Neural crest cell (in vitro differentiated cells): ENCODE measurements at regions not wholly inside any gene's neighbourhood (a gene's known extent, or its start where the extent isn't known, plus 50 kb on each side); places are given as distances from the start of the nearest gene placed in this dataset.
"Not testable (repeated sequence)": the region's sequence is repeated elsewhere in the genome, so short reads cannot be mapped to it uniquely, and the experiment has no call there.

Experiments used
- DNase-seq: peaks from one replicate; pipeline ENCODE4 v3.0.0; 2021; ENCODE audit warnings: low read depth, mixed read lengths, low spot score
- H3K27ac Mint-ChIP-seq: one replicate; pipeline ENCODE4 v1.8.0; 2021; ENCODE audit warnings: mild to moderate bottlenecking, mixed read lengths; ENCODE audit not compliant: unreplicated experiment
- H3K27me3 Mint-ChIP-seq: 2 replicates; pipeline ENCODE4 v1.8.0; 2021; ENCODE audit warnings: low read depth, mild to moderate bottlenecking, mixed read lengths
- H3K36me3 Mint-ChIP-seq: 2 replicates; pipeline ENCODE4 v1.8.0; 2021; ENCODE audit warnings: low read depth, mild to moderate bottlenecking, mixed read lengths
- H3K4me1 Mint-ChIP-seq: 2 replicates; pipeline ENCODE4 v1.8.0; 2021; ENCODE audit warnings: mixed read lengths
- H3K4me3 Mint-ChIP-seq: one replicate; pipeline ENCODE4 v1.8.0; 2021; ENCODE audit warnings: mild to moderate bottlenecking, mixed read lengths
- H3K9me3 Mint-ChIP-seq: 2 replicates; pipeline ENCODE4 v1.8.0; 2021; ENCODE audit warnings: mixed read lengths
- CTCF ChIP-seq: fragments of 200-600 bp; sonication (generic); conservative IDR thresholded peaks from 2 replicates; pipeline ENCODE4 v1.5.0; 2021; ENCODE audit warnings: antibody characterized with exemption, mild to moderate bottlenecking

GRCh38 chrX:65331371-65331770 is 203.2 kb downstream of the LAS1L start:
- no peak for TF ChIP-seq CTCF
- Mint-ChIP-seq H3K9me3 (peaks cover 16% of the 10 kb centered on the region), H3K4me3 (no peak overlapping the region), H3K27me3 (no peaks in the 10 kb centered on the region), H3K36me3 (no peaks in the 10 kb centered on the region), H3K4me1 (no peaks in the 10 kb centered on the region), H3K27ac (no peak overlapping the region)
- no peak for DNase-seq

GRCh38 chrX:65300104-65300809 is 234.3 kb downstream of the LAS1L start:
- H3K36me3 Mint-ChIP-seq = peaks cover 3% of the 10 kb centered on the region
- H3K27me3 Mint-ChIP-seq = no peaks in the 10 kb centered on the region
- no peak for TF ChIP-seq CTCF
- DNase-seq = no peak
- no peaks in the 10 kb centered on the region for H3K4me1 Mint-ChIP-seq
- H3K9me3 Mint-ChIP-seq = peaks cover 21% of the 10 kb centered on the region
- no peak overlapping the region for H3K27ac Mint-ChIP-seq
- H3K4me3 Mint-ChIP-seq = no peak overlapping the region

- not testable (repeated sequence) for H3K4me3 Mint-ChIP-seq, H3K4me1 Mint-ChIP-seq, H3K27ac Mint-ChIP-seq, H3K36me3 Mint-ChIP-seq, H3K27me3 Mint-ChIP-seq, DNase-seq
- H3K9me3 Mint-ChIP-seq = peaks cover 20% of the 10 kb centered on the region
These were observed 251.7 kb downstream of the LAS1L start for GRCh38 chrX:65282905-65283304.

- Mint-ChIP-seq H3K27ac (no peak overlapping the region), H3K4me1 (no peaks in the 10 kb centered on the region), H3K9me3 (peaks cover 13% of the 10 kb centered on the region), H3K36me3 (peaks cover 5% of the 10 kb centered on the region), H3K27me3 (no peaks in the 10 kb centered on the region), H3K4me3 (no peak overlapping the region)
- DNase-seq = no peak
- TF ChIP-seq CTCF = no peak
These were observed 261.4 kb downstream of the LAS1L start for GRCh38 chrX:65273152-65273551.

- Mint-ChIP-seq H3K9me3 (peaks cover 15% of the 10 kb centered on the region), H3K4me3 (no peak overlapping the region)
- no peak for TF ChIP-seq CTCF
These were observed 268.1 kb downstream of the LAS1L start for GRCh38 chrX:65266482-65266881.

GRCh38 chrX:65253817-65254216 is 277.6 kb upstream of the ZC4H2 start:
- no peak for DNase-seq
- no peak overlapping the region for H3K27ac Mint-ChIP-seq
- no peak overlapping the region for H3K4me3 Mint-ChIP-seq
- no peaks in the 10 kb centered on the region for H3K27me3 Mint-ChIP-seq
- H3K9me3 Mint-ChIP-seq = peaks cover 9% of the 10 kb centered on the region
- no peak for TF ChIP-seq CTCF
- H3K4me1 Mint-ChIP-seq = no peaks in the 10 kb centered on the region
- H3K36me3 Mint-ChIP-seq = peaks cover 4% of the 10 kb centered on the region

More at GRCh38 chrX:65266482-65266881, 268.1 kb downstream of the LAS1L start:
- Mint-ChIP-seq H3K27ac (no peak overlapping the region), H3K4me1 (no peaks in the 10 kb centered on the region), H3K36me3 (no peaks in the 10 kb centered on the region), H3K27me3 (no peaks in the 10 kb centered on the region)
- DNase-seq = no peak
